Esophagus muscularis mucosa (tissue), 3 donors: ENCODE measurements at regions not wholly inside any gene's neighbourhood (a gene's known extent, or its start where the extent isn't known, plus 50 kb on each side); places are given as distances from the start of the nearest gene placed in this dataset.
"Not testable (repeated sequence)": the region's sequence is repeated elsewhere in the genome, so short reads cannot be mapped to it uniquely, and the experiment has no call there.

ENCODE experiments used
- CTCF ChIP-seq, 3 experiments: fragments of 200-600 bp in 2 of 3; fragments of 450-650 bp in 1 of 3; sonication (generic) in 2 of 3; IDR thresholded peaks; one replicate each; pipeline ENCODE4 v1.5.1; 2017 to 2019; ENCODE audit warnings: antibody characterized with exemption in 3 of 3, mild to moderate bottlenecking in 2 of 3, moderate library complexity in 1 of 3
- POLR2A ChIP-seq: fragments of 450-650 bp; IDR thresholded peaks from one replicate; pipeline ENCODE4 v1.6.1; 2017; ENCODE audit warnings: antibody characterized with exemption, moderate library complexity, mild to moderate bottlenecking, low read depth
- POLR2AphosphoS5 ChIP-seq, 2 donors: sonication (generic); formaldehyde crosslinking; IDR thresholded peaks; one replicate each; pipeline ENCODE4 v1.6.1; 2017; ENCODE audit warnings: antibody characterized with exemption in 2 of 2

GRCh38 chr2:111320965-111321364, 200.3 kb downstream of the BCL2L11 start:
- TF ChIP-seq POLR2A; CTCF (IDR thresholded peaks at IDR 0.05); POLR2AphosphoS5 (IDR thresholded peaks at IDR 0.05): not testable (repeated sequence)
